Dermis blood vessel endothelial cell (primary cell): ENCODE measurements at regions not wholly inside any gene's neighbourhood (a gene's known extent, or its start where the extent isn't known, plus 50 kb on each side); places are given as distances from the start of the nearest gene placed in this dataset.
A peak's percentile ranks its signal among the peaks of the same experiment; 100 is the strongest.
"Not testable (repeated sequence)": the region's sequence is repeated elsewhere in the genome, so short reads cannot be mapped to it uniquely, and the experiment has no call there.

Experiments used
- DNase-seq: peaks from one replicate; pipeline ENCODE4 v3.0.0; 2010

DNA sequence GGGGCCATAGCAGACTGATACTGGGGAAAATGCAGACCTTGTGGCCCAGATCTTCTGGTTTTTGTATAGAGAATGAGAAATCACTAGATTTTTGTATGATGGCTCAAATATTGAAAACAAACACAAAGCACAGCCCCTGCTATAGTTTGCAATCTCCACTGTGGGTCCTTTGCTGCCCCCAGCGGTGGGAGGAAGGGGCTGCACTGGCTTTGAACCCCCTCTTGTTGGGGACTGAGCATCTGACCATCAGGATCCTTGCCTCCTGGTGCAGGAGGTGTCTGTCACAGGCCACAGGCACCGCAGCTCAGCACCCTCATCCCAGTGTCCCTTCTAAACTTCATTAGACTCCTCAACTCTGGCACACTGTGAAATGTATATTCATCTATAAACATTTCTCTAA lies 252.3 kb downstream of the BCL2L11 start:
- DNase-seq = not testable (repeated sequence)

DNA sequence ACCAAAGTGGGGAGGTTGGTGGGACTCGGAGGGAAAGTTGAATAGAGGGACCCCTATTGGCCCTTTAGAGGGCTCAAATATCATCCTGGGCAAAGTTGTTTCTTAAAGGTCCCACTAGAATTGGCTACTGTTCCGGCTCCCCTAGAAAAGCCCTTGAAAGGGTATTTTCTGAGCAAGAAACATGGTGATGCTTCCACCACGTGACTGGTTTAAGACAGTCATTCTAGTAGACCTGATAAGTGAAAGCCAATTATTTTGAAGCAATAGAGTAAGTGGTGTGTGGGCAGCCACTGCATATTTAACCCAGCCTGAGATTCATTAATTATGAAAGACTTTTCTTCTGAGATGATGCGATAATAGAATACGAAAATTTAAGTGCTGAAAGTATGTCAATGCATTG lies 253.3 kb downstream of the BCL2L11 start:
- DNase-seq = not testable (repeated sequence)

DNA sequence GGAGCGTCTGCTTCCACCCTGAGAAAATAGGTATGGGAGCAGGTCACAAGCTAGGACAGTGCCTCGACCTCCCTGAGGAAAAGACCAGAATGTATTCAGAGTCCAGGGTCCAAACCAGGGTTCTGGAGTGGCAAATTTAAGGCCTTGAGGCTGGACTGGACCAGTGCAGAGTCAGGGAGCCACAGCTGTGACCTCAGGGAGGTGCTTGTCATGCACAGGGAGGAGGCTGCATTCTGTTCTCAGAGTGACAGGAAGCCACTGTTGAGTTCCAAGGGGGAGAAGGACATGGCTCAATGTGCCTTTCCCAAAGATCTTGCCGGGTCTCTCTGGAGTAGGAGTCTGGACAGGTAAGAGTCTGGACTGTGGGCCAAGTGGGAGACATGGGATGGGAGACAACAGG lies 254.0 kb downstream of the BCL2L11 start:
- DNase-seq = not testable (repeated sequence)

DNA sequence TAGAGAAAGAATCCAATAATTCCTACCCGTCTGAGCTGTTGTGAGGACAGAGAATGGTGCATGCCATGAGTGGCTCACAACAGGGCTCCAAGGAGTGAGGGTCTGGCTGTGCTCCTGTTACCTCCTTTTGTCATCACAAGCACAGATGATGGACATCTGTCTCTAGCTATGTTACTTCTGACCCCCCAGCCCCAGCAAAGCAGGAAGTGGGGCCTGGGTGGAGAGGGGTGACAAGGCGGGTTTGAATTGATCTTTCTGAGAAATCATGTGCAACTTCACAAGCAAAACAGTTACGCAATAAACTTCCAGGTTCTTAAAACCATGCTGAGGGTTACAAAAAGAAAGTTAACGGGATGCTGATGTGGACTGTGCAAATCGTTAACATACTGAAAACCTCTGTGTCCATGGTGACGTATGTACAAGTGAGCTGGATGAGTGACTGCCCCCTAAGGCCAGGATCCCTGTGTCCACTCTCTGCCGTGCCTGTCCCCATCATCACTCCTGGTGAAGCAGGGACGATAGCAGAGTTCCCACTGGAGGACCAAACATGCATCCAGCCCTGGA lies 254.7 kb downstream of the BCL2L11 start:
- not testable (repeated sequence) for DNase-seq

DNA sequence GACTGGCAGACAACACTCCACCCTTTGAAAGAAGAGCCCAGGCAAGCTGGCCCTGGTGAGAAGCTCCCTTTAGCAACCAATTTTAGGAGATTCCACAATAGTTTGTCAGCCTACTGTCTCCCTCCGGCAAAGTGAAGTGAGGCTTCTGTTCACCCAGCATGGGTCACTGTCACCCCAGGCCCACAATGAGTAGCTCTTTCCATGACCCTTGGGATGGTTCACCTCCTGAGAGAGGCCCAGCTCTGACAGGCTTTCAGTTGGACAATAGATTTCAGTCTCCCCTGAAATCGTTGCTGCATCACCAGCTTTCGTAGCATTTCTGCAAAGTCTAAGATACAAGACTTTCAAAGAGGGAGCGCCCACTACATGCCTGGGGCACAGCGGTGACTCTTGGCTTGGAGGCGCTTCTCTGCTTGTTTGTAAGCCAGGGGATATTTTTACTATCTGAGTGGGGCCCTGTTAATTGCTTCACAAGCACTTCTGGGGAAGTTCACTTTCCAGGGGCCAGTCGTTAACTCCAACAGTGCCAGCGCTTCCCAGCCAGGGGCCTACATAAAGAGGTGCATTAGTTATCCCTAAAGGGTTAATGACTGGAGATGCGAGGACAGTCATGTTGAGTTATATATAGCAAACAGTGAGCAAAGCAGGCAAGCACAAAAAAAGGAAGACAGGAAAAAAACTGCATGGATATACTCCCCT lies 255.7 kb downstream of the BCL2L11 start:
- not testable (repeated sequence) for DNase-seq

DNA sequence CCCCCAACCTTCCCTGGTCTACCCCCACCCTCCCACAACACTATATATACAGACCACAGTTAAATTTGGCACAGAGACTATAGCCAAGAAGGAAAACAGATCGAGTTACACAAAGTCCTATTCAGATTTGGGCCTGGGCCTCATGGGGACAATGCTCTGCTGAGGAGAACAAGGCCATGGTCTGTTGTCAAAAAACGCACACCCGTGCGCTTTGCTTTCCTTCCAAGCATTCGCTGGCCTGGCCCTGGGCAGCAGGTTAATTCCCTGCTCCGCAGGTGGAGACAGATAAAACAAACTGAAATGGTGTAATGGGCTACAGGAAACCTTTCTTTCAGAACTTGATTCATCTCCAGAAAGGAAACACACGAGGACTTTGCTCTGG lies 256.2 kb downstream of the BCL2L11 start:
- DNase-seq = peak; percentile 48

DNA sequence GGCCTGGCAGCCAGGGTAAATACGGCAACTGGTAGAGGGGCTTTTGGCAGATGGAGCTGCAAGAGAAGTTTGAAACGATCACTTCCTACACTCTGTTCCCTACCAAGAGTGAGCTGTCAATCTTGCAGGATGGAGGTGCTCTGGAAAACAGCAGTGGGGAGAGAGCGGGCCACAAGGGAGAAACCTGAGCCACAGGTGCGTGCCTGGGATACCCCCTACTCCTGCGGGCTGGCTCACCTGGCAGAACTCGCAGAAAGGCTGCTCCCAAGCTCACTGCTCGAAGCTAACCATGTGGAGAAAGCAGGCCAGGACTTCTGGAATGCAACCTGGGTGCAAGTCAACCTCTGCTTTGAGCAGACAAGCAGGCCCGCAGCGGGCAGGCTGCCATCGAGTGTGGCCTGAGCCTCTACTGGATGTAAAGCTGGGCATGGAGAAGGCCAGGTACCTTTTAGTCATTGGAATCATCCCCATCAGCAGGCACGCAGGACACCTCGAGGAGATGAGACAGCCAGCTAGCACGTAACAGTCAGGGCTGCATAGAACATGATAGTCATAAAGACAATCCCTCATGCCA lies 256.8 kb downstream of the BCL2L11 start:
- DNase-seq = not testable (repeated sequence)

DNA sequence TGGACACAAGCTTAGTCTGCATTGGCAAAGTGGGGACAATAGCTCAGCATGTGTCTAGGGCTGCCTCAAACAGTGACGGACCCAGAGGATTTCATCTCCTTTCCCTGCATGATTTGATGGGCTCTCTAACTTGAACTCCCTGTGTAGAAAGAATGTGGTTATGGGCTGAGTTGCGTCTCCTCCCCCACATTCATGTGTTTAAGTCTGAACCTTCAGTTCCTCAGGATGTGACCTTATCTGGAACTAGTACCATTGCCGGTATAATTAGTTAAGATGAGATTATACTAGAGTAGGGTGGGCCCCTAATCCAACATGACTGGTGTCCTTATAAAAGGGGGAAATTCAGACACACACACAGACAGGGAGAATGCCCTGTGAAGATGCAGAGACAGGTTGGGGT lies 257.6 kb downstream of the BCL2L11 start:
- not testable (repeated sequence) for DNase-seq

DNA sequence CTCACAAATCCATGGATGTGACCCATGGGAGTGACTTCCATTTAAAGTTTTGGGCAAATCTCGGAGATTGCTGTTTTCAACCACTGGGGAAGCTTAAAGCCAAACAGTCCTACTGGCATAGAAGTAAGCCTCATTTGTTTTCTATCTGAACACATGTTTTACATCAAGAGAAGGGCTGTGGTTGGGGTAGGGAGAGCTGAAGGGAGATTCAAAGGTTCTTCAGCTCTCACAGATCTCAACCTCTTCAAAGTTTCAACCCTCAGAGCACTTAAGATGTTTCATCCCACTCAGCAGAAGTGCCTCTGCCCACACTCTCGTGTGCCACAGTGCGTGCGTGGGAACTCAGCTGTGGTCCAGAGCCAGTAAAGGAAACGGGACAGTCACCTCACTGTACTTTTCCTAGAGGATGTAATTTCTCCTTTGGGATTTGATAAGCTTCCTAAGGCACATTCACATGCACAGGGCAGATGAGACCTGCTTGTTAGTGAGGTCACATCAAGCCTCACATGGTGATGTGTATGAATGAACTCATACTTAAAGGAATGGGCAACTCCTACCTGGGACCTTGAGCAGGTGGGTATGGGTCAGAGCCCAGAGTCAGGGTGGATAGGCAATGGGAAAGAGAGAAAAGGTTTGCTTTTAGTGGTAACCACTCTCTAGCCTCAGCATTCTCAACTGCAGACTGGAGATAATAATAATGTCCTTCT lies 260.2 kb downstream of the BCL2L11 start:
- not testable (repeated sequence) for DNase-seq

DNA sequence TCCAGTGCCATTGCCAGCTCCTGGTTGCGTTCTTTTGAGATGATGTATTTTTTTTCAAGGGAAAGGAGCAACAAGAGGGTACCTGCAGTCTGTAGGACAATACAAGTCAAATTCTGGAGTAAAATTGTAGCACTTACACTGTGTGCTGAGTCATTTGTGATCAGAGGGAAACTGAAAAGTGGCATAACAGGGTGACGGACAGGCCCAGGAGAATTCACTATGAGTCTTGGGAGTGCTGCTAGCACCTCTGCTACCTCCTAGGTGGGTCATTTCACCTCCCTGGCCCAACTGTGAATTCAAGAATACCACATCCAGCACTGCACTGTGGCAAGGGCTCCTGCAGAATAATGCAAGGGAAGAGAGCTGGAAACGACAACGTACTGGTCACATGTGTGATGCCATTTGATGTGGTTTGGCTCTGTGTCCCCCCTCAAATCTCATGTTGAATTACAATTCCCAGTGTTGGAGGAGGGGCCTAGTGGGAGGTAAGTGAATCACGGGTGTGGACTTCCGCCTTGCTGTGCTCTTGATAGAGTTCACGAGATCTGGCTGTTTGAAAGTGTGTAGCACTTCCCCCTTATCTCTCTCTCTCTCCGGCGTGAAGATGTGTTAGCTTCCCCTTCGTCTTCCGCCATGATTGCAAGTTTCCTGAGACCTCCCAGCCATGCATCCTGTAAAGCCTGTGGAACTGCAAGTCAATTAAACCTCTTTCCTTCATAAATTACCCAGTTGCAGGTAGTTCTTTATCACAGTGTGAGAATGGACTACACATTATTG lies 261.0 kb downstream of the BCL2L11 start:
- not testable (repeated sequence) for DNase-seq

DNA sequence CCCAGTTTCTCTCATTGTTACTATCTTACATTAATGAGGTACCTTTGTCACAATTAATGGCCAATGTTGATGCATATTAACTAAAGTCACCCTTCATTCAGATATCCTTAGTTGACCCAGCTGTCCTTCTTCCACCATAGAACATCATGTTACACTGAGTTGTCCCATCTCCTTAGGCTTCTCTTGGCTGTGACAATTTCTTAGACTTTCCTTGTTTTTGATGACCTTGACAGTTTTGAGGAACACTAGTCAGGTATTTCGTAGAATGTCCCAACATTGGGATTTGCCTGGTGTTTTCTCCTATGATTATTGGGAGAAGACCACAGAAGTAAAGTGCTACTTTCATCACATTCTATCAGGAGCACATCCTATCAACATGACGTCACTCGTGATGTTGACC lies 261.8 kb downstream of the BCL2L11 start:
- DNase-seq = not testable (repeated sequence)

DNA sequence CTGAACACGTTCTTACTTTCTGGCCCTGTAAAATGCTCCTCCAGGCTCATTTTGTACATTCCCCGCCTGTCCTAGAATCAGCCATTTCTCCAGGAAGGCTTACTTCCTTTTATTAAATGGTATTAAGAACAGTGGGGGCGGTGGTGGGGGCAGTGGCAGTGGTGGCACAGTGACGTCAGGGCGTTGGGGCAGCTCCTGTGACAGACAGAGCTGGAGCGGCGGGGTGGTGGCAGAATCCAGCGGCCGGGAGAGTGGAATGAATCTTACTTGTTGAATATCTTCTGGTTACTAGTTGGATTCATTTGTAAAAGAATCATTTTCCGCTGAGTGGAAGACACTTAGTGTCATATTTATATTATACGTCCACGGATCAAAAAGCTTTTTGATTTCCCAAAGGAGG lies 262.6 kb downstream of the BCL2L11 start:
- not testable (repeated sequence) for DNase-seq

DNA sequence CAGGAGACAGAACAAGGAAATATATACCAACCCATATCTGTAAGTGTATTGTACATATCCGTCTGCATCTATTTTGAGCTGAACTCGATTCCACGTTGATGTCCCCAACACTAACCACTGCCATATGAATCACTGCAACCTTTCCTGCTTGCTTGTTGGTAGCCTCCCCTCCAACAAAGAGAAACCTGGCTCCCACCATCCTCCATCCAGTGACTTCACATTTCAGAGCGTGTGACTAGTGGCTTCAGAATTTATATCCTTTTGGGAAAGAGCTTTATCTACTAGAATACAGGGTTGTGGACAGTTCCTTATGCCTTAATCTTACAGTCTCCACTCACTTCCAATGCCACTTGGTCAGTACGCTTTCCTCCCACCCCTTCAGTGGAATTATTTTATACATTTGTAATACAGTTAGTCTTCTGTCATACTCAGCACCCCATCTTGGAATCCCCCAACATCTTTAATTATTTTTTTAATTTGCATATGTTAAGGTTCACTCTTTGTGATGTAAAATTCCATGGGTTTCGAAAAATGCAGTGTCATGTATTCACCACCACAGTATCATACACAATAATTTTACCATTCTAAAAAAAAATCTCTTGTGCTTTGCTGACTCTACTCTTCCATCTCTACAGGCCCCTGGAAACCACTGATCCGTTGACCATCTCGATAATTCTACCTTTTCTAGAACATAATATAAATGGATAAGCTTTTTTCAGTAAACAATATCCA lies 264.7 kb downstream of the BCL2L11 start:
- DNase-seq = not testable (repeated sequence)

DNA sequence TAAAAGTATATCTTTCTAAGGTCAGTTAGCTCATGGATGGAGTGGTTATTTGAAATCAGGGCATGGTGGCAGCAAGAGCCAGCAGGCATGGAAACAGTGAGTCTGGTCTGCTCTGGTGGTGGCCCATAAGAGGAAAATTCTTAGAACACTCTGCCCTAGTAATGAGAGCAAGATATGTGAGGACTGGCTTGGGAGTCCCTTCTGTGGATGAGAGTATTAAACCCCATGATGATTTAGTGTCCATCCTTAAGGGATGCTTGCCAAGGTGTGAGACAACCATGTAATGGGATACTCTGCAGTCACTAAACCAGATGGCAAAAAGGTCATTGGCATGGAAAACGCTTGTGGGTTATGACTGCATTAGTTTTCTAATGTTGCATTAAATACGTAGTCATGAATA lies 269.9 kb downstream of the BCL2L11 start:
- not testable (repeated sequence) for DNase-seq

DNA sequence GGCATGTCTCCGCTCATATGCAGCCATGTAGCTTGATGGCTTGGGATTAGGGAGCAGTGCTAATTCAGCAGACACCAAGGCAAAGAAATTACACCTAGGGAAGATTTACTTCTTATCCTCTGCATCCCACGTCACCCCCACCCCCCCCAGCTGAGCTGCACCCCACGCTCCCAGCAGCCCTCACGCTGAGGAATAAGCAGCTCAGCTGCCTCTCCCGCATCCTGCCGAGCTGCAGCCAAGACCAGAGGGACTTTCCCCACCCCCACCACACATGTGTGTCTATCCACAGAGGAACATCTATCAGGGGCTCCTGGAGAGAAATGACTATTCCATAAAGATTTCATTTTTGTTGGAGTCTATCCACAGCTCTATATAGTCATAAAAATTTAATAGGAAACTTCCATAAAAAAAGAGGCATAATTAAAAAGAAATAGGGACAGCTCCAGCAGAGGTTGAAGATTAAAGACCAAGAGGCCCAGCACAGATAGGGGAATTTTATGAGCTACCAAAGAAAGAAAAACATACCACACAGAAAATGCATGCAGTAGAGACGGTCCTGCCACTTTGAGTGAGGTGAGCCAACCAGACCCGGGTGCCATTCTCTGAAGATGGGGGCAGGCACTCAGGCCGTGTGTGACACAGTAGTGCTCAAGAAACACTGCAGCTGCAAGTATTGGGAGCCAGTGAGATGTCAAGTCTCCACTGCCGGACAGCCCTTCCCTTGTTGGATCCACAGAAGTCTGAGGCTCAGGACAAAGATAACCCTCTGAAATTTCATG lies 274.8 kb downstream of the BCL2L11 start:
- DNase-seq = peak; percentile 17

DNA sequence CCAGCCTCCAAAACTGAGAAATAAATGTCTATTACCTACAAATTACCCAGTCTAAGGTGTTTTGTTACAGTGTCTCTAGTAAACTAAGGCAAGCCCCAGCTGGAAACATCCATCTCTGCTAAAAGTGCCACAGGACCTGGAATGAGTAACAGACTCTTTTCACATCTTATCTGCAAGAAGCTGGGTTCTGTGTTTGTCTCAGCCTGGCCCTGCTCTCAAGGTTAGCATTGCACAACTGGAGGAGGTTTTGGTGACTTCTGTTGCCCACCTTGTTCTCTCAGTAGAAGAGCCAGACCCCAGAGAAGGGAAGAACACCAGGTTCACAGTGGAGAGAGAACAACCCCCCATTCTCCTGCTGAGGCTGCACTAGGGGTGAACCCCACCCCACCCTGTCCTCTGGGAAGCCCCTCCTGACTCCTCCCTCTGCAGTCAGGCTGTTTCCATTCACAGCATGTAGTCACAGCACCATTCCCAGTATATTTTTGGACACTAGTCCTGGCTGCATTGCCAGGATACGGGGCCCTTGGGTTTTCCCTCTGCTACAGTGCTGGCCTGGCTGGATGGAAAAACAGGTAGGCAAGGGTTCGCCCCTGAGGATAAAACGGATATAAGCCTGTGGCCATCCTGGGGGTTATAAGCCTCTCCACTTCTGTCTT lies 280.0 kb downstream of the BCL2L11 start:
- not testable (repeated sequence) for DNase-seq

DNA sequence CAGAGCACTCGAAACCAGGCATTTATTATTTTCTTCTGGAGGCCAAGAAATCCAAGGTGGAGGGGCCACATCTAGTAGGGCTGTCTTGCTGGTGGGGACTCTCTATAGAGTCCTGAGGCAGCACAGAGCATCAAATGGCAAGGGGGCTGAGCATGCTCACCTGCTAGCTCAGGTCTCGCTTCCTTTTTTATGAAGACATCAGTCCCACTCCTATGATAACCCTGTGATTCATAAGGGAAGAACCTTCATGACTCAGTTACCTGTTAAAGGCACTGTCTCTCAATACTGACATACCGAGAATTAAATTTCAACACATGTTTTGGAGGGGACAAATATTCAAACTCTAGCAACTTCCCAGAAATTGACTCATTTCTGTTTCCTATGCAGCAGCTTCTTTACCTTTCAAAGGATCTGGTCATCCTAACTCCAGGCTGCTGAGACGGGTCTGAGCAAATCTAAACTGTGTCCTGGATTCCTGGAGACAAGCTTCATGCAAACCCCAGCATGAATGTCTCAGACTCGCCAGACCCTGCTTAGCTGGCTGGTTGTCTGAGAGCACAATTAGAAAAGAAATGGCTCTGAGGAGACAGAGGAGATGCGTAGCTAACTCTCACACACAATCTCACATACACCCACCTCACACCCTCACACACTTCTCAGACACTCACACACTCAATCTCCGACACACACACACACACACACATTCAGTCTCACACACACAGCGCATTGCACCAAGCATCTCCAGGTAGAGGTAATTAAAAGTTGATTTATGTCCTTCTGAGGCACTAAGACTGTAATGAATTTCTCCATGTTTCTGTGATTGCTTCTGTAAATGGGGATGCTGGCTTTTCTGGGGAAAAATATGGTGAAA lies 280.8 kb downstream of the BCL2L11 start:
- not testable (repeated sequence) for DNase-seq

DNA sequence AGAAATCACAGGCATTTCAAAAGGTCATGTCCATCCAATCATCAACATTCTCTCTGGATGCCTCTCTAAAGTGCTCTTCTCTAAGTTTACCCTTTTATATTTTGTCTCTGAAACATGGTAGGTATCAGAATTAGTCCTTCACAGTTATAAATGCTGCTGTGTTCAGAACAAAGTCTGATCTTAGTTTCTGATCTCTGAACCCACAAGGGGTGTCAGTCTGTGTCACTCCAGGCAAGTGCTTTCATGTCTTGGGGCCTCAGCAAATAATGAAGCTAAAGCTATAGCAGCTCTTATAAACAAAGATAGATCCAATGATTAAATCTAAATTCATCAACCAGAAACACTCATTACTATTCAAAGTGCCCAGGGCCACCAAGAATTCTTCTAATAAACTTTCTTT lies 281.7 kb downstream of the BCL2L11 start:
- DNase-seq = not testable (repeated sequence)

DNA sequence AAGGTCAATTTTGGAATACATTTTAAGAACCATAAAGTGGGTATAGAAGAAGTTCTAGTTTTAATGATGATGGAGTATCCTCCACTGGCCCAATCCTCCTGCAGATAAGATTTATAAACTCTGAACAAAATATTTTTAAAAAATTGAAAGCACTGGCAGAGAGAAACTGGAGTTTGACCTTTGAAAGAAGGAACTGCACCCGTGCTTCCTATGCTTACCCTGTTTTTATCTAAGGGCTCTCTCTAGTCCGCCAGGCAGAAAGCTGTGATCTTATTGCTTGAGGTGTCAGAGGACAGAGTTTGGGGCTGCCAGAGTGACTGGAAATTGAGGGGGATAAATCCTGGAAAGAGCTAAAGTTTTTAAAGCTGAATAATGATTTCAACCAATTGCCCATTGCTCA lies 282.6 kb downstream of the BCL2L11 start:
- DNase-seq = not testable (repeated sequence)

DNA sequence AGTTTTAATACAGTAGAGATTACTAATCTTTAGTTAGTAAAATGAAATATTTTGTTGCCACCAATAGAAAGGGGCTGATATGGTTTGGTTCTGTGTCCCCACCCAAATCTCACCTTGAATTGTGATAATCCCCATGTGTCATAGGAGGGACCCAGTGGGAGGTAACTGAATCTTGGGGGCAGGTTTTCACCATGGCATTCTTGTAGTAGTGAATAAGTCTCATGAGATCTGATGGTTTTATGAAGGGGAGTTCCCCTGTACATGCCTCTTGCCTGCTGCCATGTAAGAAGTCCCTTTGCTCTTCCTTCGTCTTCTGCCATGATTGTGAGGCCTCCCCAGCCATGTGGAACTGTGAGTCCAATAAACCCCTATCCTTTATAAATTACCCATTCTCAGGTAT lies 285.9 kb downstream of the BCL2L11 start:
- not testable (repeated sequence) for DNase-seq
